GM18505 (cell line): ENCODE measurements at regions not wholly inside any gene's neighbourhood (a gene's known extent, or its start where the extent isn't known, plus 50 kb on each side); places are given as distances from the start of the nearest gene placed in this dataset.
"Not testable (repeated sequence)": the region's sequence is repeated elsewhere in the genome, so short reads cannot be mapped to it uniquely, and the experiment has no call there.

Experiments used
- ATAC-seq: cut with Tn5 transposase; IDR thresholded peaks from one replicate; pipeline ENCODE4 v1.9.1; 2021; ENCODE audit not compliant: unreplicated experiment
- POLR2A ChIP-seq: IDR thresholded peaks from 4 replicates; pipeline ENCODE4 v1.6.1; 2011; ENCODE audit warnings: borderline replicate concordance; ENCODE audit not compliant: insufficient read depth, insufficient read length; ENCODE audit errors: extremely low read depth

DNA sequence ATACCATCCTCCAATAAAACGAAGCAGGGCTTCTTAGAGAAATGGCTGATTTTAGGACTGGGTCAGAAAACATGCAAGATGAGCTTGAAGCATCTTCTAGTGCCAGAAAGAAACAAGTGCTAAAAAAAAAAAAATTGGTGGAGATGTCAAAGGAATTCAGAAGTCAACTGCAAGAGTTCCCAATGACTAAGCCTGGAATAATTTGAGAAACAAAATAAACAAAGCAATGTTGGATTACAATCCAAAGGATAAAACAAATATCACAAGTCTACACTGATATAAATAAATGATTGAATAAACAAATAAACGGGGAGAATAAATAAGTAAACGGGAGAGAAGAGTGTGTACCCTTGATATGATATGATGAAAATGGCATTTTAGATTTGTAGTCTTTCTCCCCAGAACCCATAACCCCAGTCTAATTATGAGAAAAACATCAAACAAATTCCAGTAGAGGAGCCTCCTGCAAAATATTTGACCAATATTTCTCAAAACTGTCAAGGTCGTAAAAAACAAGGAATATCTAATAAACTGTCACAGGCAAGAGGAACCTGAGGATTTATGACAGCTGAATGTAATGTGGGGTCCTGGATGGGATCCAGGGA is 63.5 kb upstream of the CCL21 start:
- TF ChIP-seq POLR2A = no peak
- ATAC-seq = no peak

- ATAC-seq = no peak
- no peak for TF ChIP-seq POLR2A
Measured at GRCh38 chr9:34771007-34771406, 61.1 kb upstream of the CCL21 start.

DNA sequence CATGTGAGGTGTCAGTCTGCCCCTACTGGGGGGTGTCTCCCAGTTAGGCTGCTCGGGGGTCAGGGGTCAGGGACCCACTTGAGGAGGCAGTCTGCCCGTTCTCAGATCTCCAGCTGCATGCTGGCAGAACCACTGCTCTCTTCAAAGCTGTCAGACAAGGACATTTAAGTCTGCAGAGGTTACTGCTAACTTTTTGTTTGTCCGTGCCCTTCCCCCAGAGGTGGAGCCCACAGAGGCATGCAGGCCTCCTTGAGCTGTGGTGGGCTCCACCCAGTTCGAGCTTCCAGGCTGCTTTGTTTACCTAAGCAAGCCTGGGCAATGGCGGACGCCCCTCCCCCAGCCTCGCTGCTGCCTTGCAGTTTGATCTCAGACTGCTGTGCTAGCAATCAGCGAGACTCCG is 57.2 kb upstream of the CCL21 start:
- ATAC-seq = not testable (repeated sequence)

GRCh38 chr9:34760196-34761040 is 50.5 kb upstream of the CCL21 start:
- ATAC-seq = not testable (repeated sequence)
